ENCODE measurements at regions not wholly inside any gene's neighbourhood (a gene's known extent, or its start where the extent isn't known, plus 50 kb on each side); places are given as distances from the start of the nearest gene placed in this dataset.

- no peak overlapping the region for H3K4me3 ChIP-seq (ENCODE audit: low read depth, low read length)
- TF ChIP-seq, protein P1, sequence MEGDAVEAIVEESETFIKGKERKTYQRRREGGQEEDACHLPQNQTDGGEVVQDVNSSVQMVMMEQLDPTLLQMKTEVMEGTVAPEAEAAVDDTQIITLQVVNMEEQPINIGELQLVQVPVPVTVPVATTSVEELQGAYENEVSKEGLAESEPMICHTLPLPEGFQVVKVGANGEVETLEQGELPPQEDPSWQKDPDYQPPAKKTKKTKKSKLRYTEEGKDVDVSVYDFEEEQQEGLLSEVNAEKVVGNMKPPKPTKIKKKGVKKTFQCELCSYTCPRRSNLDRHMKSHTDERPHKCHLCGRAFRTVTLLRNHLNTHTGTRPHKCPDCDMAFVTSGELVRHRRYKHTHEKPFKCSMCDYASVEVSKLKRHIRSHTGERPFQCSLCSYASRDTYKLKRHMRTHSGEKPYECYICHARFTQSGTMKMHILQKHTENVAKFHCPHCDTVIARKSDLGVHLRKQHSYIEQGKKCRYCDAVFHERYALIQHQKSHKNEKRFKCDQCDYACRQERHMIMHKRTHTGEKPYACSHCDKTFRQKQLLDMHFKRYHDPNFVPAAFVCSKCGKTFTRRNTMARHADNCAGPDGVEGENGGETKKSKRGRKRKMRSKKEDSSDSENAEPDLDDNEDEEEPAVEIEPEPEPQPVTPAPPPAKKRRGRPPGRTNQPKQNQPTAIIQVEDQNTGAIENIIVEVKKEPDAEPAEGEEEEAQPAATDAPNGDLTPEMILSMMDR (IDR thresholded peaks at IDR 0.05; ENCODE audit: low read depth, low read length) = no peak
- in situ Hi-C loops (cut with HindIII; ENCODE audit: low sequenced_read_pairs) = no loop called here
- DNase-seq (ENCODE audit: low read depth, low spot score) = no peak
Measured at GRCh38 chr7:142321391-142321790, 63.5 kb upstream of the PRSS58 start.

GRCh38 chr7:142320883-142321282 lies 63.0 kb upstream of the PRSS58 start:
- DNase-seq (ENCODE audit: low read depth, low spot score) = no peak
- H3K4me3 ChIP-seq (ENCODE audit: low read depth, low read length) = no peak overlapping the region
- TF ChIP-seq, protein P1 (IDR thresholded peaks at IDR 0.05; ENCODE audit: low read depth, low read length) = no peak
- in situ Hi-C loops (cut with HindIII; ENCODE audit: low sequenced_read_pairs) = no loop called here

GRCh38 chr7:142319970-142320369 lies 62.1 kb upstream of the PRSS58 start:
- H3K4me3 ChIP-seq (ENCODE audit: low read depth, low read length) = no peak overlapping the region
- TF ChIP-seq, protein P1 (IDR thresholded peaks at IDR 0.05; ENCODE audit: low read depth, low read length) = peak; percentile 47
- in situ Hi-C loops (cut with HindIII; ENCODE audit: low sequenced_read_pairs) = no loop called here
- DNase-seq (ENCODE audit: low read depth, low spot score) = no peak

- TF ChIP-seq, protein P1 (IDR thresholded peaks at IDR 0.05; ENCODE audit: low read depth, low read length) = no peak
- H3K4me3 ChIP-seq (ENCODE audit: low read depth, low read length) = no peak overlapping the region
- no peak for DNase-seq (ENCODE audit: low read depth, low spot score)
- in situ Hi-C loops (cut with HindIII; ENCODE audit: low sequenced_read_pairs) = no loop called here
Measured at GRCh38 chr7:142314281-142314680, 56.4 kb upstream of the PRSS58 start.

DNA sequence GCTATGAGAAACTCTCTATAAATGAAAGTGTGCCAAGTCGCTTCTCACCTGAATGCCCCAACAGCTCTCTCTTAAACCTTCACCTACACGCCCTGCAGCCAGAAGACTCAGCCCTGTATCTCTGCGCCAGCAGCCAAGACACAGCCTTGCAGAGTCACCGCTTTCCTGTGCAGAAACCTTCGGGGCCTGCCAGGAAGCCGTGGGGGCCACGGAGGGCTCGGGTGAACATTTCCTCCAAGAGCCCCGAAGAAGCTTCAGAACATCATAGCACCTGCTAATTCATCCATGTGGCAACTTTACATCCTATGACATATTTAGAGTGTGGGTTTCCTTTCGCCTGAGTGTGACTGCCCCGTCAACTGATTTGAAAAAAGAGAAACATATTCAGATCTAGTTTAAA lies 55.7 kb upstream of the PRSS58 start:
- DNase-seq (ENCODE audit: low read depth, low spot score) = no peak
- TF ChIP-seq, protein P1 (IDR thresholded peaks at IDR 0.05; ENCODE audit: low read depth, low read length) = no peak
- no peak overlapping the region for H3K4me3 ChIP-seq (ENCODE audit: low read depth, low read length)
- in situ Hi-C loops (cut with HindIII; ENCODE audit: low sequenced_read_pairs) = no loop called here

DNA sequence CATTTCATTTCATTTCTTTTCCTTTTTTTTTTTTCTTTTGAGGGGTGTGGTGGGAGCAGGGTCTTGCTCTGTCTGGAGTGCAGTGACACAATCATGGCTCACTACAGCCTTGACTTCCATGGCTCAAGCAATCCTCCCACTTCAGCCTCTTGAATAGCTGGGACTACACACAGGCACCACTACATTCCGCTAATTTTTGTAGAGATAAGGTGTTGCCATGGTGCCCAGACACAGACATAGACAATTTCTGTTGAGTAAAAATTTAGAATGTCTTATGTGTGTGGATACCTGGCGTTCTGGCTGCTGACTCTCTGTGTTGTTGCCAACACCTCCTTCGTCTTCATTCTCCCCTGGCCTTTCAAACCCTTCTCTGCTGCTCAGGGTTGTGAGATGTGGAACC lies 54.0 kb upstream of the PRSS58 start:
- no peak for DNase-seq (ENCODE audit: low read depth, low spot score)
- H3K4me3 ChIP-seq (ENCODE audit: low read depth, low read length) = no peak overlapping the region
- TF ChIP-seq, protein P1 (IDR thresholded peaks at IDR 0.05; ENCODE audit: low read depth, low read length) = no peak
- in situ Hi-C loops (cut with HindIII; ENCODE audit: low sequenced_read_pairs) = no loop called here

- in situ Hi-C loops (cut with HindIII; ENCODE audit: low sequenced_read_pairs) = no loop called here
- TF ChIP-seq, protein P1 (IDR thresholded peaks at IDR 0.05; ENCODE audit: low read depth, low read length) = no peak
- no peak for DNase-seq (ENCODE audit: low read depth, low spot score)
- no peak overlapping the region for H3K4me3 ChIP-seq (ENCODE audit: low read depth, low read length)
Measured at GRCh38 chr7:142308918-142309317, 51.1 kb upstream of the PRSS58 start.
